ENCODE measurements at regions not wholly inside any gene's neighbourhood (a gene's known extent, or its start where the extent isn't known, plus 50 kb on each side); places are given as distances from the start of the nearest gene placed in this dataset.

DNA sequence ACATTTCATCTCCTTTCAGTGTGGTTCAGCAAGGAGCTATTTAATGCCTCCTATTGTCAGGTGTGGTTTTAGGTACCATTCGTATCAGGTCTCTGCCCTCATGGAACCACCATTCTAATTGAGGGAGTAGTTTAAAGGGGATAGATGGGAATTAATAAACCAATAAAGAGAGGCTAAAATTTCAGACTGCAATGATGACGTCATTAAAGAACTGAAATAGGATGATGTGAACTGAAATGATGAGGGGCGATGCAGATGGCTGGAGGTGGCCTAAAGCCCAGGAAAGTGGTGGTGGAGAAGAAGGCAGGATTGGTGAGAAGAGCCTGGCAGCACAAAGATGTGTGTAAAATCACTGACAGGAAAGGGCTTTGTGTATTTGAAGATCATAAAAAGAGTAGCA lies 148.9 kb upstream of the RBFOX1 start:
- no peak for DNase-seq (ENCODE audit: low spot score)

DNA sequence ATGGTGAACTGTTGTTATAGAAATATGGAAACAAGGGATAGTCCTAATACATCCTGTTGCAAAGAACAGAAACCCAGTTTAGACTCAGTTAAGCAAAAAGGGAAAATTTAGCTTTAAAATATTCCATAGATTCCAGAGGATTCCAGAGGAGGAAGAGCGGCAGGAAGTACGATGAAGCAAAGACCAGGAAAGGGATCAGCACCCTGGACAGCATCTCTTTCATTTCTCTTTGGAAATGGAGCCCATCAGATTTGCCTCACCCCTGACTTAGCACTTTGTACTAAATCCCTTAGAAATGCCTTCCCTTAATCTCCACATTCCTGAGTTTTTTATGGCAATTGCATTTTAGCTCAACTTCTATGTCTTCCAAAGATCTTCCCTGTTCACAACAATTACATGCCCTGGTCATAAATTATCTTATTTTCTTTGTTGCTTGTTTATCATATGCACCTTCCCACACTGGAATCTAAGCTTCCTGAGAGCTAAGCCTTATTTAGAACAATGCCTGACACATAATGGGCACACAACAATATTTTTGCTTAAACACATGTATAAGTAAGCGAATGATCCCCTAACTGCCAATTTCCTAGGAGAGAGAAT lies 150.0 kb upstream of the RBFOX1 start:
- no peak for DNase-seq (ENCODE audit: low spot score)

DNA sequence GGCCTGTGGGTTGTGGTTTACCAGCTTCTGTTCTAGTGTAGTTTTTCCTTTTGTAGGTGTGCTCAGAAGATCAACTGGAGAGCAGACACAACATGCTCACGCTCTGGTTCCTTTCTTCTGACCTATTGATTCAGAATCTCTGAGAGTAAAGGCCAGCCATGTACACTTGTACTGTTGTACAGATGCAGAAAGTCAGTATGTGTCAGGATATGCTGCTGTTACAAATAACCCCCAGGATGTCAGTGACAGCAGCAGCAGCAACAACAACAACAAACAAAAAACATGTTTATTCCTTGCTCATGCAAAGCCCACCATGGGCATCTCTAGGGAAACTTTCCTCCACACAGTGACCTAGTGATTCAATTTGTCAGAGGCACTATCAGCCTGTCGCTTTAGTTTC lies 154.8 kb upstream of the RBFOX1 start:
- no peak for DNase-seq (ENCODE audit: low spot score)

DNA sequence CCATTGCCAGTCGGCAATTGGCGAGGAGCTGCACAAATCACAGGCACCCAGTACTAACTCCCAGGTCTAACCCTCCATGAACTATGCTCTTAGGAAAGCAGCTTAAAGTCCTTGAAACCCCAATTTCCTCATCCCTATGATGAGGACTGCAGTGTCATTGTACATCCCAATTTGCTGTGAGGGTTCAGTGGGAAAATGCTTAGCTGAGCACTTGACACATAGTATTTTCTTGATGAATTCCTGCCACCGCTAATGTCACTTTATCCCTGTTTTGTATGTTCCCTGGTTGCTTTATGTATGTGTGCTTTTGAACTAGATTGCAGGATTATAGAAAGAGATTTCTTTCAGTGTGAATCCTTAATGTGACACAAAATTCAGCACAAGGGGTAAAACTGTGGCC lies 161.5 kb upstream of the RBFOX1 start:
- DNase-seq (ENCODE audit: low spot score), result no peak

DNA sequence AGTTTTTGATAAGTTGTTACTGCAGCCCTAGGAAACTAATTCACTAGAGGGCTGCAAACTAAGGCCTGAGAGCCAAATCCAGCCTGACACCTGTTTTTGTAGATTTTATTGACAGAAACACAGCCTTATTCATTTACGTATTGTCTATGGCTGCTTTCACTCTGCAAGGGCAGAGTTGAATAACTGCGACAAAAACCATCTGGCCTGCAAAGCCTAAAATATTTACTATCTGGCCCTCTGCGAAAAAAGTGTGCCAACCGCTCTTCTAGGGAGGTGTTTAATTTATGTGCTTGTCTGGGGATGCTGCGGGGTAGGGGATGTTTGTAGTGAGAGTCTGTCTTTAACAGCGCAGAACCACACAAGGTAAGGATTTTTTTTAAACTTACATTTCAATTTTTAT lies 165.0 kb upstream of the RBFOX1 start:
- DNase-seq (ENCODE audit: low spot score), result no peak

DNA sequence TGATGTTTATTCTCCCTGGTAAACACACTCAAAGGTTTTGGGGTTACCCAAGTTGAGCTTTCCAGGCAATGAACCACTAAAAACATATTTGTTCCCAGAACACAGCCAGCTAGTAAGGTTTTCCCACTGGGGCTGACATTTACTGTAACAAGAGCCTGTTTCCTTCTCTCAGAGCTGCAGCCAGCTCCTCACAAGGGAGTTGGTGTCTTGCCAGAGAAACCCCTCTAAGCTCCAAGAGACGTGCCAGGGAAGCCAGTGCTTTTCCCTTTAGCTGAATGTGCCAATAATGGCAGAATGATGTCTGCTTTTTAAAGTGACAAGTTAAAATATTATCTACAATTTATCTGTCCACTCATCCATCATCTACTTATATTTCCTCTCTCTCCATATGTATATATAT lies 170.8 kb upstream of the RBFOX1 start:
- no peak for DNase-seq (ENCODE audit: low spot score)

DNA sequence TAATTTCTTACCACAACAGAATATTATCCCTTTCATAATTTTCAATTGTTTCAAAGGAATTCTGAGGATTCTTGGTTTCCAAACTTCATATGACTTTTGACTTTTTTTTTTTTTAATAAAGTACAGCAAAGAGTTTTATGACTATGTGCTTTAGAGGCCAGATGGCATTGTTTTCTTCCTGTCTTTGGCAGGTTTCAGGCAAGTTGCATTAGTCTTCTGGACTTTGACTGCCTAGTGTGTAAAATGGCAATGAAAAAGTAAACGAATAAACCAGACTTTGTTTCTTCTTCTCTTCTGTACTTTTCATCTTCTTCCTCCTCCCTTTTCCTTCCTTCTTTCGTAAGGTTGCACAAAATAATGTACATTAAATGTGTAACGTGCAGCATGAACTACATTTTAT lies 172.6 kb upstream of the RBFOX1 start:
- no peak for DNase-seq (ENCODE audit: low spot score)

DNA sequence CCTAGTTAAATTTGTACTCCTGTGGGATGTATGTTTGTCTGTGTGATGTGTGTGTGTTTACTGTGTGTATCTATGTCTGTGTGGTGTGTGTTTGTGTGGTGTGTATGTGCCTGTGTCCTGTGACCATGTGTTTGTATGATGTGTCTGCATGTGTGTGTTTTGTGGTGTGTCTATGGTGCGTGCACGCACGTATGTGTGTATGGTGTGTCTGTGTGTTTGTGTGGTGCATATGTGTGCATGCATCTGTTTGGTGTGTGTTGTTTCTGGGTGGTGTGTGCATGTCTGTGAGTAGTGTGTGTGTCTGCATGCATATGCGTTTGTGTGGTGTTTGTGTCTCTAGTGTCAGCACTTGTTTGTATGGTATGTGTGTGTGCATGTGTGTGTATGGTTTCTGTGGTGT lies 174.2 kb upstream of the RBFOX1 start:
- no peak for DNase-seq (ENCODE audit: low spot score)

DNA sequence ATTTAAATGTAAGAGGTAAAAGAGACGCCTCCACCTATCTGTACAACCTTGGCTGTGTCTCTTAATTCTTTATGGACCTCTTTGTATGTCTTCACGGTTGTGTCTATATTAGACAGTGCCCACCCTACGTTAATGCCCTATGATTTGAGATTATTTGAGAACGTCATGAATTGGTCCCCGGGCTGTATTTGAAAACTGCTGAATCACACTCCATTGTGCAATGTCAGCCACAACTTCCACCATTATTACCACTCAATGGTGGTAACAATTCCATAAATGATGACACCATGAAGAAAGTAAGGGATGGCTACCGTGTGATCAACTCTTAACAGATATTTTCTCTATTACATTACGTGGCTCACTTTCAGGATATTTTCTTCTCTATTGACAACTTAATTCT lies 182.4 kb upstream of the RBFOX1 start:
- DNase-seq (ENCODE audit: low spot score), result no peak

DNA sequence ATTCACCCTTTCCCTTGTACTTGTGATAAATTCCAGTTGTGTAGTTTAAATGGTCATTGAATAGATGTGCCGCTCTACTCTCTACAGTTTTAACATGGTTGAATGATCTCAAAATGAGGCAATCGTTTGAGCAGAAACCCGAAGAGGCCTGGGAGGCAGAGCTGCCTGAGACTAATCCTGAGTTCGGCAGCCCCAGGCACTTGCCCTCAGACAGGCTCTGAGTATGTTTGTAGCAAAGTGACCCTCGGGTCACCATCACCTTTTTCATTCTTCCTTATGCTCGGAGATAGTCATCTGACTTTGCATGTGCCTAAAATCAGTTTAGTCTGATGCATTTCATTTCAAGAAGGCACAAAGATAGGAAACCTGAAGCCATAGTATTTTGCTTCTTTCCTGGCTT lies 184.0 kb upstream of the RBFOX1 start:
- no peak for DNase-seq (ENCODE audit: low spot score)

DNA sequence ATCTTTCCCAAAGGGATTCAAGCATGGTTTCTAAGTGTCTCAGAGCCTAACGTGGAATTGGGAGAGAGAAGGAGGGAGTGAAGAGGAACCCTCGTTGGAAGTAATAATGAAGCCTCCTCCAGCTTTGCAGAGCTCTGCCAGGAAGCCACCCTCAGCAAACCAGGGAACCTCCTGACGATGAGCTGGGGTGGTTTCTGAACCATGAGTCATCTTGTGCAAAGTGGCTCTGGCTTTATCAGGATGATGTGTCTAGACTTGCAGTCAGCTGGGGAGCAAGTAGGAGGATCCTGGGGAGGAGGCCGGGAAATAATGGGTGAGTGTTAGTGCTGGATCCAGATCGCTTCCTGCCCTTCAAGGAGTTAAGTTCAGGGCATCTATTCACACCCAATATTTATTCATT lies 191.7 kb upstream of the RBFOX1 start:
- DNase-seq (ENCODE audit: low spot score), result no peak

DNA sequence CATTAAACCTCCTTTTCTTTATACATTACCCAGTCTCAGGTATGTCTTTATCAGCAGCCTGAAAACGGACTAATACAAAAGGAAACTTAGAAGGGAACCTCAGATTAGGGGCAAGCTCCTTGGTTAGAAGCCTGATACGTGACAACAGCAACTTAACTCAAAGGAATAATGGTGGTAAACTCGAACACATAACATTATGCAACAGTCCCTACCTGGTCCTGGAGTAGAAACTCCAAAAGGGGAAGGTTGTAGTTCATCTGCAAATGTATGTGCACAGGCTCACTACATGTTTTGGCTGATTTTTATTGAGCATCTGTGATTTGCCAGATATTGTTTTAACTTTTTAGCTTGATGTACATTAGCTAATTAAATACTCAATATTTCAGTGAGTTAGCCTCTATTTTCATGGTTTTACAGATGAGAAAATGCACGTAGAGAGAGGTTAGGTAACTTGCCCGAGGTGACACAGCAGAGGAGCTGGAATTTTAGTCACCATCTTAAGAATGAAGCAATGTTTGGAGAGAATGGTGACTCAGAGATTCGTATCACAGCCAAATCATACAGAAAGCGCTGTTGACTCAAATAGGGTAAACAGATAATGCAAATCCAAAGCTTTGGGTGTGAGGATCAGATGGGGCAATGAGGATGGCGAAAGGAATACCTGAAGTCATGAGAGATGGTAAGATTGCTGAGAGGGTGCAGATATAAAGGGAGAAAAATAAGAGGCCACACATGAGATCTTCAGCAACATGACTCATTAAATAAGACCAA lies 194.9 kb upstream of the RBFOX1 start:
- no peak for DNase-seq (ENCODE audit: low spot score)

DNA sequence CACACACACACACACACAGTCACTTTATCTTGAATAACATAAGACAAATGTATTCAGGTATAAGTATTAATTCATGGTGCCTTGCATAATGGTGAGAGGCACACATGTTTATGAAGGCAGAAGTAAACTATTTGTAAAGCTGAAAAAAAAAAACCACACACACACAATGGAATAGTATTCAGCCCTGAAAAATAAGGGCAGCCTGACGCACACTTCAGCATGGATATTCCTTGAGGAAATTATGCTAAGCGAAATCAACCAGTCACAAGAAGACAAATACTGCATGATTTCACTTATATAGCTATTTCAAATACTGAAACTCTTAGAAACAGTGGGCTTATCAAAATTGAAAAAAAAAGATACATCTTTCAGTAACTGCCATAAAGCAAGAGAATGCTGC lies 200.2 kb upstream of the RBFOX1 start:
- no peak for DNase-seq (ENCODE audit: low spot score)

DNA sequence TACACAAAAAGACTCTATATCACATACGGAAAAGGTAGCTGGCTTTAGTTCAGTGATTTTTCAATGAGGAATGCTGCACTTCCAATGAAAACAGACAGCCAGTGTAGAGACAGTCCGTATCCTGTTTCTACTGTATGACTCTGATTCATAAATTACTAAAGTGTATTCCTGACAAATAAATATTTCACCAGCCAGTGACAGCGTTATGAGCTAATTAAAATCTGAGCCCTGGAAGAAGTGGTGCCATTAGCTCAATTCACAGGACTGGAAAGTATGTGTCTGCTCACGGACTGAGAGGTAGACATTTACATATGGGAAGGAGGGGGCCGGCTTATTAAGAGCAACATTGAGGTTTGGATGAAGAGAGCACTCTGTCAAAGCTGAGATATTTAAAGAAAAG lies 207.9 kb upstream of the RBFOX1 start:
- DNase-seq (ENCODE audit: low spot score), result no peak

DNA sequence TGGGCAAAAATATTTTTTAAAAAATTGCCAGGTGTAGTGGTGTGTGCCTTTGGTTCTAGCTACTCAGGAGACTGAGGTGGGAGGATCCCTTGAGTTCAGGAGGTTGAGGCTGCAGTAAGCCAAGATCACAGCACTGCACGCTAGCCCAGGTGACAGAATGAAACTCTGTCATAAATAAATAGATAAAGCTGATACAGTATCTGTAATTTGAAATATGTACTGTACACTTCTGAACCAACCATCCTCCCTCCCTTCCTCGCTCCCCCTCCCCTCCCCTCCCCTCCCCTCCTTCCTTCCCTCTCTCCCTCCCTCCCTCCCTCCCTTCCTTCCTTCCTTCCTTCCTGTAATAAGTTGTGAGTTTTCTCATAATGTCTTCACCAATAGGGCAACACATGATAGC lies 208.4 kb upstream of the RBFOX1 start:
- no peak for DNase-seq (ENCODE audit: low spot score)

DNA sequence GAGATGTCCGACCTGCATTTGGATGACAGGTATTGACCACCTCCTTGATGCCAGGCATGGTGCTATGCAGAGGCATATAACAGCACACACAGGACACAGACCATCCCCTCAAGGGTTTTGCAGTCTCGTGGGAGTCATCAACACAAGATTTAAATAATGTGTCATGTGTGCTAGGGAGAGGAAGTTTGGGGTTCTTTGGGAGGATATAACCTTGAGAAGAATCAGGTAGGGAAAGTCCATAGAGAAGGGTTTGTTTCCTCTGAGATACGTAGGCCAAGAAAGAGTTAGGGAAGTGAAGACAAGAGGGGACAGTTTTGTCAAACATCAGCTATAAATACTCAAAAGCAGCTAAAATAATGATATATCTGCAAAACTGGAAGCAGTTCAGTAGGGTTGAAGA lies 215.9 kb upstream of the RBFOX1 start:
- DNase-seq (ENCODE audit: low spot score), result no peak

DNA sequence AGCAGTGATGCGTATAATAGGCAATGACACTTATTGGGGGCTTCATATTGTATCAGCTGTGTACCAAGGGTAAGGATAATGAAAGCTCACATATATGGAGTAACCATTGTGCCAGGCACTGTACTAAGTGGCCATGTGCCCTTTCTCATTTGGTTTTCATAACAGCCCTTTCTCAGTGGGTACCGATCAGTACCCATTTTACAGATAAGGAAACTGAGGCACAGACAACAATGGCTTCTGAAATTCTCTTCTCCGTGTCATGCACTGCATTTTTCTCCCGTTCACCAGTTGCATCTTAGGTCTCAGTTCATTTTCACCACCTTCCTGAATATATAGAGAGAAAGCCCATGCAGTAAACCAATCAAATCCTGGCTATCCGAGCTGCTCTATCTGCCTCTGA lies 216.7 kb upstream of the RBFOX1 start:
- no peak for DNase-seq (ENCODE audit: low spot score)

DNA sequence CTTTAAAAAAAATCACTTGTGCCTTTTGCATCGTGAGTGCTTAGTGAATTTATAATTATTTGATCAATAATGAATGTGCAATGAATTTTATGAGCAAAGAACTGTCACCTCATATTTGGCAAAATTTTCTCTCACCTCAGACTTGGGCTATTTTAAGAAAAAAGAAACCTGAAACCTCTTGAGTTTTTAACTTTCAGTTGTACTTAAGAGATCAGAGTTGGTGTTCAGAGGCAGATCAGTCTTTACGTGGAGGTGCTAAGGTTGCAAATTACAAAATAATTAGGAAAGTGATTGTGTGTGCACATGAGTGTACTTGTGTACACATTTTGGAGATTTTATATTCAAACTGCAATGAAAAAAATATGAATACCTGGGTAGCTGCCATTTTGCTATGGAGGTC lies 218.7 kb upstream of the RBFOX1 start:
- DNase-seq (ENCODE audit: low spot score), result no peak

DNA sequence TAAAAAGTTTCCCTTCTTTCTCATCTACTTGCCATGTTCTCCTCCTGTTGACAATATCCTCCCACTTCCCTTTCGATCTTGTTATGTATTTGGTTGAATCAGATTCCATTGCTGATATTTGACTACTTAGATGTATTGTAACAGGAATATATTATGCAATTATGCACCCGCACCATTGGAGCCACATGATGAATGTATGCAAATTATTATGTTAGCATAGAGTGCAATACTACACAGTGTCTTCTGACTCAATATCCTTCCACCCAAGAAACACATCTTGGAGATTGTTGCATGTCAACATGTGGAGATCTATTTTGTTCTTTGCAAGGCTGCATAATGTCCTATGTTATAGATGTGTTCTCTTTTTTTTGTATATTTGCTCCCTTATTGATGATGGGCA lies 219.2 kb upstream of the RBFOX1 start:
- no peak for DNase-seq (ENCODE audit: low spot score)

DNA sequence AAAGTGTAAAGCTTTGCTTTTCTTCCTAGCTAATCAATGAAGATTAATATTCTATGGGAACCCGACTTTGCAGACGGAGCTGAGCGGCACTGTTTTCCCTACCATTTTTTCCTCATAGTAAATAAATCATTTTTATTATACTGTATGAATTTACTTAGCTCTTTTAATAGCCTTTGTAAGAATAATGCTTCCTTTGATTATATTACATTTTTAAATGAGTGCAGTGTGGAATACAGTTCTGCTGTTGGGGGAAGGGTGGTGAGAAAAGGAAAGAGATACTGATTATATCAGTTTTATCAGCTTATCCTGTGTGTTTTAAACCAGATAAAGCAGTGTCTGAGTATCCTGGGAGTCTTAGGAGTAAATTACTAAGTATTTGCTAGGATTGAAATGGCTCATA lies 221.4 kb upstream of the RBFOX1 start:
- DNase-seq (ENCODE audit: low spot score), result no peak

DNA sequence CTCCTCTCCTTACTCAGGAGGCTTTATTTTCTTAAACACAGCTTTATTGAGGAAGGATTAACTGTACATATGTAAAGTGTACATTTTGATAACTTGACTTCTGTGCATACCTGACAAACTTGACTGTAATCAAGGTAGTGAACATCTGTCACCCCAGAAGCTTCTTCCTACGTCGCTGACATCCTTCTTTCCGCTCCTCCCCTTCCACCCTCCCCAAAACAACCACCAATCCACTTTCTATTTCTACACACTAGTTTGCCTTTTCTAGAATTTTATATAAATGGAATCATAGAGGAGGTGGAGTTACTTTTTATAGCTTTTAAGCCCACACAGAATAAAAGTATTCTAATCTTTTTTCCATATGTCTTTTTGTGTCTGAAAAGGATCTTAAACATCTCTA lies 225.2 kb upstream of the RBFOX1 start:
- DNase-seq (ENCODE audit: low spot score), result no peak

DNA sequence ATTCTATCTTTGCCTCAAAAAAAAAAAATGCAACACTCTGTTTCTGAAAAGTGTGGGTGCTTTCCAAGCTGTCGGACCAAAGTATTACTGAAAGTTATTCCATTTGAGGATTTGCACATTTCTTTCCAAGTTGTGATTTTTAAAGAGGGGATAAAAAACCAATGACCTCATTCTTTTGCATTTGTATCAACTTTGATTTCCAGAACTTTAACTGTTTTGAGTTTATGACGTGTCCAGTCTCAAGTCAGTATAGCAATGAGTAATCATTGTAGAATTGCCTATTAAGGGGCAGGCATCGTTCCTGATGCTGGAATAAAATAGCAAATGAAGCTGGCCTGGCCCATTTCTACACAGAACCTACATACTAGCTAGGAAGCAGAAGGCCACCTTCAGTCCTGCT lies 229.6 kb upstream of the RBFOX1 start:
- no peak for DNase-seq (ENCODE audit: low spot score)

DNA sequence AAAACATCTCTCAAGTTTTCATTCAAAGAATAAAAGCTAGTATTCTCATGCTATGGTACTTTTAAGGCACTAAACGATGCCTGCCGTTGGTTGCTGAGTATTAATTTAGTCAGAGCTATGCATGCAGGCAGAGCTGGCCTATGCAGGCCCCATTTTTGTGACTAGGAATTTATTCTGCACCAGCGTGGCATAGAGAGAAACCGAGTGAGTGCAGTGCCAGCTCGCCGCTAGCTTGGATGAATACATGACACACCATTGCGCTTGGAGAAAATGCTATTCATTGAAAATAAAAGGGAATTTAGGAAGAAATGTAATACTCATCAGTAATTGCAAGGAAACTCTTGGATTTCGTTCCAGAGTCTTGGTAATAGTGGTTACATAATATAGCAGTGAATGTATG lies 231.6 kb upstream of the RBFOX1 start:
- DNase-seq (ENCODE audit: low spot score), result no peak

DNA sequence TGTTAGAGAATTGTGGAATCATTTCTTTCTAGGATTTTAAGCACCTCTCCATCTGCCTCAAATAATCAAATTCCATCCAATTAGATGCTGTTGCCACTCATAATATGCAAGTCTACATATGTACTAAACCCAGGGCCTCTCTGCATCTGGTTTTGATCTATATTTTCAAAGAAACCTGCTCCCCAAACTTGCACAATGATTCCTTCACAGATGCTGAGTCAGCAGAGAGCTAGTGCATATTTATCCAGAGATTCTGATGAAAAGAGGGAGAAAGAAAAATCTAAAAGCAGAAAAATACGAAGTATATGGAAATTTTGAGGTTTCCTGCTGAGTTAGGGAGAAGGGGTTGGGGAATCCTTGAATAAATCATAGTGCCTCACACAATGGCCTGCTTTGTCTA lies 235.1 kb upstream of the RBFOX1 start:
- DNase-seq (ENCODE audit: low spot score), result no peak
